GM12878 (cell line): ENCODE measurements at regions not wholly inside any gene's neighbourhood (a gene's known extent, or its start where the extent isn't known, plus 50 kb on each side); places are given as distances from the start of the nearest gene placed in this dataset.

Experiments used
- ATAC-seq: fragments of 200-7000 bp; cut with Tn5 transposase; 3 replicates; pipeline ENCODE4 v1.9.1; 2020; ENCODE audit warnings: mild to moderate bottlenecking, moderate library complexity
- BruUV-seq: library from RNA; stranded (reverse); fragments of 400-500 nt; replicated peaks from 2 replicates; lab custom pipeline; 2021; lab: Mats Ljungman, UMichigan
- CTCF ChIA-PET: fragments of 300-600 bp; sonication (Branson Sonifier 250); formaldehyde crosslinking; extraction: SDS; loops from one replicate; lab custom pipeline; 2021; ENCODE audit warnings: inconsistent platforms; lab: Yijun Ruan, JAX
- POLR2A ChIA-PET: fragments of 350-600 bp; formaldehyde crosslinking; extraction: SDS; loops from one replicate; lab custom pipeline; 2021; ENCODE audit warnings: inconsistent platforms; lab: Charles Lee
- RAD21 ChIA-PET: fragments of 300-600 bp; sonication (Branson Sonifier 250); formaldehyde crosslinking; loops from one replicate; lab custom pipeline; 2023; ENCODE audit warnings: antibody characterized with exemption; ENCODE audit not compliant: unreplicated experiment; lab: Charles Lee
- SMC1A ChIA-PET: fragments of 300-600 bp; sonication (Branson Sonifier 250); formaldehyde crosslinking; loops from one replicate; lab custom pipeline; 2023; ENCODE audit not compliant: unreplicated experiment, uncharacterized antibody; lab: Charles Lee
- DNase-seq: peaks from one replicate; pipeline ENCODE4 v3.0.0-alpha.2; 2011; ENCODE audit warnings: low read depth, low spot score
- FAIRE-seq: peaks from 3 replicates; lab custom pipeline; 2011; peaks lifted over from hg19 to GRCh38; lab: Jason Lieb, UNC
- H2AFZ ChIP-seq: 2 replicates; pipeline ENCODE4 v1.6.0; 2011; ENCODE audit warnings: low read depth, low read length, control low read depth; ENCODE audit not compliant: control insufficient read depth
- H3K27ac ChIP-seq: 2 replicates; pipeline ENCODE4 v1.5.1; 2011; ENCODE audit warnings: control low read depth; ENCODE audit not compliant: control insufficient read depth, insufficient read depth
- H3K27me3 ChIP-seq, 2 experiments: replicated peaks in 1 of 2; 2 replicates each; pipeline versions ENCODE4 v1.6.0 to v1.6.1; 2011; ENCODE audit warnings: low read length in 1 of 2; ENCODE audit not compliant: control insufficient read depth in 2 of 2, insufficient read depth in 2 of 2
- H3K36me3 ChIP-seq, 2 experiments: 2 replicates each; pipeline ENCODE4 v1.5.1; 2011; ENCODE audit warnings: low read length in 1 of 2; ENCODE audit not compliant: control insufficient read depth in 2 of 2, insufficient read depth in 2 of 2
- H3K4me1 ChIP-seq: 2 replicates; pipeline ENCODE4 v1.6.1; 2011; ENCODE audit warnings: mild to moderate bottlenecking, low read length, moderate library complexity, mixed read lengths; ENCODE audit not compliant: control insufficient read depth, insufficient read depth
- H3K4me2 ChIP-seq: 2 replicates; pipeline ENCODE4 v1.6.0; 2011; ENCODE audit warnings: control low read depth; ENCODE audit not compliant: control insufficient read depth, insufficient read depth
- H3K4me3 ChIP-seq: fragments of 200-600 bp; sonication (generic); 2 replicates; pipeline ENCODE4 v1.5.1; 2016
- H3K79me2 ChIP-seq: 2 replicates; pipeline ENCODE4 v1.6.0; 2011; ENCODE audit warnings: low read length; ENCODE audit not compliant: control insufficient read depth, insufficient read depth
- H3K9ac ChIP-seq: 2 replicates; pipeline ENCODE4 v1.8.0; 2011; ENCODE audit warnings: low read length, control low read depth, mixed read lengths; ENCODE audit not compliant: control insufficient read depth, insufficient read depth
- H3K9me3 ChIP-seq: replicated peaks from 3 replicates; pipeline ENCODE4 v1.5.1; 2011; ENCODE audit warnings: mild to moderate bottlenecking, low read length; ENCODE audit not compliant: control insufficient read depth, insufficient read depth
- H4K20me1 ChIP-seq: 2 replicates; pipeline ENCODE4 v1.6.0; 2011; ENCODE audit not compliant: control insufficient read depth, insufficient read depth
- BACH1 ChIP-seq: fragments of 450-650 bp; IDR thresholded peaks from 2 replicates; pipeline ENCODE4 v1.6.1; 2017; ENCODE audit warnings: mild to moderate bottlenecking, borderline replicate concordance
- IKZF2 ChIP-seq, 2 experiments: fragments of 450-650 bp; IDR thresholded peaks; 2 replicates each; pipeline ENCODE4 v1.6.1; 2017; ENCODE audit warnings: mild to moderate bottlenecking in 2 of 2, moderate library complexity in 2 of 2
- IRF4 ChIP-seq: IDR thresholded peaks from 2 replicates; pipeline ENCODE4 v1.6.1; 2011; ENCODE audit warnings: low read depth, low read length
- LARP7 ChIP-seq: fragments of 450-650 bp; IDR thresholded peaks from 2 replicates; pipeline ENCODE4 v1.6.1; 2017; ENCODE audit warnings: mild to moderate bottlenecking
- NFYB ChIP-seq: IDR thresholded peaks from 2 replicates; pipeline ENCODE4 v1.6.1; 2011; ENCODE audit warnings: low read depth, mild to moderate bottlenecking, low read length, improper control_type of control experiment, moderate library complexity; ENCODE audit not compliant: insufficient read depth
- POLR2A ChIP-seq: IDR thresholded peaks from 2 replicates; pipeline ENCODE4 v1.6.1; 2011; ENCODE audit warnings: low read depth, mild to moderate bottlenecking, low read length
- RUNX3 ChIP-seq: IDR thresholded peaks from 2 replicates; pipeline ENCODE4 v1.6.1; 2012; ENCODE audit warnings: low read length, inconsistent platforms
- STAT1 ChIP-seq: fragments of 450-650 bp; conservative IDR thresholded peaks from 2 replicates; pipeline ENCODE4 v1.6.1; 2014; ENCODE audit warnings: antibody characterized with exemption, mild to moderate bottlenecking
- YY1 ChIP-seq: IDR thresholded peaks from 2 replicates; pipeline ENCODE4 v1.6.1; 2011; ENCODE audit warnings: low read depth, mild to moderate bottlenecking, low read length
- ZNF217 ChIP-seq: fragments of 450-650 bp; IDR thresholded peaks from 2 replicates; pipeline ENCODE4 v1.6.1; 2017; ENCODE audit warnings: antibody characterized with exemption, mild to moderate bottlenecking
- WGBS: methylation state at CpG from one replicate; pipeline ENCODE4 v1.1.6; 2016; ENCODE audit warnings: low lambda C conversion rate; ENCODE audit not compliant: insufficient replicate concordance, insufficient coverage; ENCODE audit errors: missing lambda C conversion rate; 5-methylcytosine and 5-hydroxymethylcytosine counted together
- in situ Hi-C: fragments of 300-500 bp; cut with MboI; formaldehyde crosslinking; loops from 9 replicates; pipeline ENCODE4 v1.14.3; 2018; ENCODE audit warnings: mixed read lengths
- intact Hi-C: fragments of 100-400 bp; cut with micrococcal nuclease; formaldehyde crosslinking; loops from one replicate; pipeline ENCODE4 v1.14.2; 2022; ENCODE audit not compliant: unreplicated experiment
- TF ChIP-seq, protein P1 (sequence below): IDR thresholded peaks from 2 replicates; pipeline ENCODE4 v1.6.1; 2012; ENCODE audit warnings: low read depth, low read length, improper control_type of control experiment
- TF ChIP-seq, protein P2 (sequence below): IDR thresholded peaks from 2 replicates; pipeline ENCODE4 v1.6.1; 2011; ENCODE audit warnings: low read depth, mild to moderate bottlenecking, low read length, moderate library complexity, borderline replicate concordance; ENCODE audit errors: extremely low read depth
- TF ChIP-seq, protein P3 (sequence below): fragments of 450-650 bp; IDR thresholded peaks from 2 replicates; pipeline ENCODE4 v1.6.1; 2017; ENCODE audit warnings: mild to moderate bottlenecking

DNA sequence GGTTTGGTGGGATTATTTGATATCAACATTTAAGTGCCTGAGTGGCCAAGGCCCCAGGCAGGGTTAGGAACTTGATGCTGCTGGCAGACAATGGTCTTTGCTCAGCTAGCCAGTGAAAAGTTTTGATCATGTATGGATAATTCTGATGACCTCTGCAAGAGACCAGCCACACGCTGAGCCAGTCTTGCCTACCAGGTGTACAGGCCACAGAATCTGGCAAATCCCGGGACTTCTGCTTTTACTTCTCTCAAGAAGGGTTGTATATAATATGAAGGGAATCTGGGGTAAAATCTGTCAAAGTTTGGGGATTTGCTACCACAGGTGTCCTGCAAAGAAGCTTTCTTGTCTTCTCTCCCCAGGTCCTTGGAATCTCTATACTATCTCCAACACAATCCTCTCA, 331.4 kb upstream of the GOLIM4 start:
- no peak for TF ChIP-seq NFYB
- no peak for TF ChIP-seq IKZF2 (IDR thresholded peaks at IDR 0.05)
- no peak for TF ChIP-seq POLR2A
- TF ChIP-seq, protein P1, sequence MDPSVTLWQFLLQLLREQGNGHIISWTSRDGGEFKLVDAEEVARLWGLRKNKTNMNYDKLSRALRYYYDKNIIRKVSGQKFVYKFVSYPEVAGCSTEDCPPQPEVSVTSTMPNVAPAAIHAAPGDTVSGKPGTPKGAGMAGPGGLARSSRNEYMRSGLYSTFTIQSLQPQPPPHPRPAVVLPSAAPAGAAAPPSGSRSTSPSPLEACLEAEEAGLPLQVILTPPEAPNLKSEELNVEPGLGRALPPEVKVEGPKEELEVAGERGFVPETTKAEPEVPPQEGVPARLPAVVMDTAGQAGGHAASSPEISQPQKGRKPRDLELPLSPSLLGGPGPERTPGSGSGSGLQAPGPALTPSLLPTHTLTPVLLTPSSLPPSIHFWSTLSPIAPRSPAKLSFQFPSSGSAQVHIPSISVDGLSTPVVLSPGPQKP: no peak
- TF ChIP-seq, protein P2, sequence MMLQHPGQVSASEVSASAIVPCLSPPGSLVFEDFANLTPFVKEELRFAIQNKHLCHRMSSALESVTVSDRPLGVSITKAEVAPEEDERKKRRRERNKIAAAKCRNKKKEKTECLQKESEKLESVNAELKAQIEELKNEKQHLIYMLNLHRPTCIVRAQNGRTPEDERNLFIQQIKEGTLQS: no peak
- TF ChIP-seq STAT1: no peak
- TF ChIP-seq, protein P3, sequence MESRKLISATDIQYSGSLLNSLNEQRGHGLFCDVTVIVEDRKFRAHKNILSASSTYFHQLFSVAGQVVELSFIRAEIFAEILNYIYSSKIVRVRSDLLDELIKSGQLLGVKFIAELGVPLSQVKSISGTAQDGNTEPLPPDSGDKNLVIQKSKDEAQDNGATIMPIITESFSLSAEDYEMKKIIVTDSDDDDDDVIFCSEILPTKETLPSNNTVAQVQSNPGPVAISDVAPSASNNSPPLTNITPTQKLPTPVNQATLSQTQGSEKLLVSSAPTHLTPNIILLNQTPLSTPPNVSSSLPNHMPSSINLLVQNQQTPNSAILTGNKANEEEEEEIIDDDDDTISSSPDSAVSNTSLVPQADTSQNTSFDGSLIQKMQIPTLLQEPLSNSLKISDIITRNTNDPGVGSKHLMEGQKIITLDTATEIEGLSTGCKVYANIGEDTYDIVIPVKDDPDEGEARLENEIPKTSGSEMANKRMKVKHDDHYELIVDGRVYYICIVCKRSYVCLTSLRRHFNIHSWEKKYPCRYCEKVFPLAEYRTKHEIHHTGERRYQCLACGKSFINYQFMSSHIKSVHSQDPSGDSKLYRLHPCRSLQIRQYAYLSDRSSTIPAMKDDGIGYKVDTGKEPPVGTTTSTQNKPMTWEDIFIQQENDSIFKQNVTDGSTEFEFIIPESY: no peak
- no peak for TF ChIP-seq IRF4
- no peak for TF ChIP-seq BACH1
- no peak for TF ChIP-seq YY1
- TF ChIP-seq LARP7: no peak
- TF ChIP-seq ZNF217: no peak
- TF ChIP-seq RUNX3: no peak
- Histone ChIP-seq H3K9me3 (no peaks in the 10 kb centered on the region), H3K4me3 (no peak overlapping the region), H3K36me3 (no peaks in the 10 kb centered on the region), H3K9ac (no peak overlapping the region), H3K27me3 (no peaks in the 10 kb centered on the region), H3K4me2 (no peak overlapping the region), H4K20me1 (no peaks in the 10 kb centered on the region), H2AFZ (no peak overlapping the region), H3K4me1 (no peaks in the 10 kb centered on the region), H3K79me2 (no peaks in the 10 kb centered on the region), H3K27ac (no peak overlapping the region)
- no TSS peak for BruUV-seq
- RAD21 ChIA-PET: no interaction called here
- ATAC-seq: no peak
- in situ Hi-C loops (no loop called here), intact Hi-C loops (no loop called here)
- WGBS: 25% methylated on average over 2 of the region's 2 CpGs
- DNase-seq: no peak
- CTCF ChIA-PET: no interaction called here
- POLR2A ChIA-PET: no interaction called here
- no peak for FAIRE-seq
- SMC1A ChIA-PET: interaction anchor here (0.6 to 0.9 kb wide), 2 partner anchors 8 to 93 kb away, joined by 3 read pairs; no protein-coding TSS in a partner anchor
